Erythroblast (primary cell): ENCODE measurements at regions not wholly inside any gene's neighbourhood (a gene's known extent, or its start where the extent isn't known, plus 50 kb on each side); places are given as distances from the start of the nearest gene placed in this dataset.

Experiments used
- GATA1 ChIP-seq: IDR thresholded peaks from 2 replicates; pipeline ENCODE4 v1.6.1; 2011; ENCODE audit warnings: low read depth, mild to moderate bottlenecking, control low read depth, low read length, moderate library complexity
- POLR2A ChIP-seq: IDR thresholded peaks from 2 replicates; pipeline ENCODE4 v1.6.1; 2011; ENCODE audit warnings: mild to moderate bottlenecking, low read length

GRCh38 chr6:81977486-81977885 is 225.0 kb upstream of the TENT5A start:
- TF ChIP-seq POLR2A (no peak), GATA1 (no peak)
